AG04449 (cell line): ENCODE measurements at regions not wholly inside any gene's neighbourhood (a gene's known extent, or its start where the extent isn't known, plus 50 kb on each side); places are given as distances from the start of the nearest gene placed in this dataset.

Experiments used
- CTCF ChIA-PET: fragments of 350-600 bp; formaldehyde crosslinking; extraction: SDS; loops from one replicate; lab custom pipeline; 2021; ENCODE audit warnings: antibody characterized with exemption; lab: Yijun Ruan, JAX
- POLR2A ChIA-PET: fragments of 400-600, 350-600 bp; formaldehyde crosslinking; extraction: SDS; loops from one replicate; lab custom pipeline; 2020; ENCODE audit warnings: antibody characterized with exemption, inconsistent platforms; lab: Yijun Ruan, JAX
- DNase-seq: peaks from one replicate; pipeline ENCODE4 v3.0.0-alpha.2; 2010; ENCODE audit warnings: low read depth, low spot score
- H3K4me3 ChIP-seq: 2 replicates; pipeline ENCODE4 v1.5.1; 2011; ENCODE audit warnings: low read depth, mild to moderate bottlenecking, control low read depth, low read length
- CTCF ChIP-seq: IDR thresholded peaks from one replicate; pipeline ENCODE4 v1.5.1; 2011; ENCODE audit warnings: mild to moderate bottlenecking, moderate library complexity, low read length, control low read depth, inconsistent platforms; ENCODE audit not compliant: insufficient read depth; ENCODE audit errors: missing control alignments

DNA sequence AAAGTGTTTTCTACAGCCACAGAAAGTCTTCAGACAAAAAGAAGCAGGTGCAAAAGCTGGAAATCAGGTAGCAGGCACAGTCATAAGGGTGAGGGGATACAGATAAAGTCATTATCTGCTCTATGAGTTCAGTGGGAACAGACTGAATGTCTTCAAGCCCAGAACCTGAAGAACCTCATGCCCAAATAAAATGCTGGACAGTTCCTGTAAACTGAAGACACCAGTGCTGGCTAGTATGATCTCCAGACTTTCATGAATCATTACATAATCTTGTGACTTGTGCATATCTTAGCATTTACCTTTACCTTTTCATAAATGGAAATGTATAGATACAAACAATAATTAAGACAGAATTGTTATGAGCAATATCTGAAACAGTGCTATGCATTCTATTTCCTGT, 728.7 kb downstream of the DNAH5 start:
- no peak for DNase-seq
- ChIA-PET CTCF (no interaction called here), POLR2A (no interaction called here)
- TF ChIP-seq CTCF: no peak
- H3K4me3 ChIP-seq: no peak overlapping the region

DNA sequence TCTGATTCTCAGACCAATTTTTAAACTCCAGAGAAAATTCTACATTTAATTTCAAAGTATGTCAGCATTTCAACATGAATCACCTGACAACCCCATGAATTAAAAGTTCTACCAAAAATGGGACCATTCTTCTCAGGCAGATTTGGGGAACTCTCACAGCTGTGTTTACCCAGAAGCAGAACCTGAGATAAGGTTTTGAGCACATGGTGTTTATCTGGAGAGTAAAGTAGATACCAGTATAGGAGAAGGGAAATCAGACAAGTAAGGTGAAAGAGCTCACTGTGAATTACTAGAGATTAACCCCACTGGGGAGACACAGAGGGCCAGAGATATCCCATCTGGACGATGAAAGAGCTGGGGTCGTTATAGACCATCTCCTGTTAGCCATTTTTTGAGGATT, 729.1 kb downstream of the DNAH5 start:
- POLR2A ChIA-PET: no interaction called here
- DNase-seq: no peak
- CTCF ChIA-PET: no interaction called here
- no peak overlapping the region for H3K4me3 ChIP-seq
- no peak for TF ChIP-seq CTCF

GRCh38 chr5:13214182-13214581, 730.3 kb downstream of the DNAH5 start:
- ChIA-PET POLR2A (no interaction called here), CTCF (no interaction called here)
- H3K4me3 ChIP-seq: no peak overlapping the region
- no peak for DNase-seq
- no peak for TF ChIP-seq CTCF

GRCh38 chr5:13212886-13213285, 731.6 kb downstream of the DNAH5 start:
- H3K4me3 ChIP-seq: no peak overlapping the region
- ChIA-PET POLR2A (no interaction called here), CTCF (no interaction called here)
- no peak for DNase-seq
- no peak for TF ChIP-seq CTCF

- POLR2A ChIA-PET: no interaction called here
- CTCF ChIA-PET: no interaction called here
- H3K4me3 ChIP-seq: no peak overlapping the region
- no peak for DNase-seq
- TF ChIP-seq CTCF: no peak
These were observed 733.4 kb downstream of the DNAH5 start for GRCh38 chr5:13211064-13211463.

DNA sequence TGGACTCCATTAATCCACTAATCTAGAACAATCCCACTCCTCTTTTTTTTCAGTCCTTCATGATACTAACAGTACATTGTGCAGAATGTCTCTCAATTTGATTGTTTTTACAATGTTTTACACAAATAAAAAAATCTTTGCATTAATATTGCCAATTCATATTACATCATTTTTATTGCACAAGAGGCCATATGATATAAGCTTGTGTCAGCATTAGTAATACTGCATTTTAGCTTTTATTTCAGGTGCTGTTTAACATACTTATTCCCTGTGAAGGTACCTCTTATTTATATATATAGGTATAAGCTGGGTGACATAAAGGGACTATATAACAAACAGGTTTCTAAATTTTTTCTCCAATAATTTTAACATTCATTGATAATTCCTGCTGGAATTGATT, 737.4 kb downstream of the DNAH5 start:
- TF ChIP-seq CTCF: no peak
- DNase-seq: no peak
- ChIA-PET CTCF (no interaction called here), POLR2A (no interaction called here)
- no peak overlapping the region for H3K4me3 ChIP-seq
